GM12878 (cell line): ENCODE measurements at regions not wholly inside any gene's neighbourhood (a gene's known extent, or its start where the extent isn't known, plus 50 kb on each side); places are given as distances from the start of the nearest gene placed in this dataset.

ENCODE experiments used
- ATAC-seq: fragments of 200-7000 bp; cut with Tn5 transposase; 3 replicates; pipeline ENCODE4 v1.9.1; 2020; ENCODE audit warnings: mild to moderate bottlenecking, moderate library complexity
- BruUV-seq: library from RNA; stranded (reverse); fragments of 400-500 nt; replicated peaks from 2 replicates; lab custom pipeline; 2021; lab: Mats Ljungman, UMichigan
- CTCF ChIA-PET: fragments of 300-600 bp; sonication (Branson Sonifier 250); formaldehyde crosslinking; extraction: SDS; loops from one replicate; lab custom pipeline; 2021; ENCODE audit warnings: inconsistent platforms; lab: Yijun Ruan, JAX
- POLR2A ChIA-PET: fragments of 350-600 bp; formaldehyde crosslinking; extraction: SDS; loops from one replicate; lab custom pipeline; 2021; ENCODE audit warnings: inconsistent platforms; lab: Charles Lee
- RAD21 ChIA-PET: fragments of 300-600 bp; sonication (Branson Sonifier 250); formaldehyde crosslinking; loops from one replicate; lab custom pipeline; 2023; ENCODE audit warnings: antibody characterized with exemption; ENCODE audit not compliant: unreplicated experiment; lab: Charles Lee
- SMC1A ChIA-PET: fragments of 300-600 bp; sonication (Branson Sonifier 250); formaldehyde crosslinking; loops from one replicate; lab custom pipeline; 2023; ENCODE audit not compliant: unreplicated experiment, uncharacterized antibody; lab: Charles Lee
- DNase-seq: peaks from one replicate; pipeline ENCODE4 v3.0.0-alpha.2; 2011; ENCODE audit warnings: low read depth, low spot score
- FAIRE-seq: peaks from 3 replicates; lab custom pipeline; 2011; peaks lifted over from hg19 to GRCh38; lab: Jason Lieb, UNC
- H2AFZ ChIP-seq: 2 replicates; pipeline ENCODE4 v1.6.0; 2011; ENCODE audit warnings: low read depth, low read length, control low read depth; ENCODE audit not compliant: control insufficient read depth
- H3K27ac ChIP-seq: 2 replicates; pipeline ENCODE4 v1.5.1; 2011; ENCODE audit warnings: control low read depth; ENCODE audit not compliant: control insufficient read depth, insufficient read depth
- H3K27me3 ChIP-seq, 2 experiments: replicated peaks in 1 of 2; 2 replicates each; pipeline versions ENCODE4 v1.6.0 to v1.6.1; 2011; ENCODE audit warnings: low read length in 1 of 2; ENCODE audit not compliant: control insufficient read depth in 2 of 2, insufficient read depth in 2 of 2
- H3K36me3 ChIP-seq, 2 experiments: 2 replicates each; pipeline ENCODE4 v1.5.1; 2011; ENCODE audit warnings: low read length in 1 of 2; ENCODE audit not compliant: control insufficient read depth in 2 of 2, insufficient read depth in 2 of 2
- H3K4me1 ChIP-seq: 2 replicates; pipeline ENCODE4 v1.6.1; 2011; ENCODE audit warnings: mild to moderate bottlenecking, low read length, moderate library complexity, mixed read lengths; ENCODE audit not compliant: control insufficient read depth, insufficient read depth
- H3K4me2 ChIP-seq: 2 replicates; pipeline ENCODE4 v1.6.0; 2011; ENCODE audit warnings: control low read depth; ENCODE audit not compliant: control insufficient read depth, insufficient read depth
- H3K4me3 ChIP-seq: fragments of 200-600 bp; sonication (generic); 2 replicates; pipeline ENCODE4 v1.5.1; 2016
- H3K79me2 ChIP-seq: 2 replicates; pipeline ENCODE4 v1.6.0; 2011; ENCODE audit warnings: low read length; ENCODE audit not compliant: control insufficient read depth, insufficient read depth
- H3K9ac ChIP-seq: 2 replicates; pipeline ENCODE4 v1.8.0; 2011; ENCODE audit warnings: low read length, control low read depth, mixed read lengths; ENCODE audit not compliant: control insufficient read depth, insufficient read depth
- H3K9me3 ChIP-seq: replicated peaks from 3 replicates; pipeline ENCODE4 v1.5.1; 2011; ENCODE audit warnings: mild to moderate bottlenecking, low read length; ENCODE audit not compliant: control insufficient read depth, insufficient read depth
- H4K20me1 ChIP-seq: 2 replicates; pipeline ENCODE4 v1.6.0; 2011; ENCODE audit not compliant: control insufficient read depth, insufficient read depth
- BMI1 ChIP-seq: fragments of 450-650 bp; IDR thresholded peaks from 2 replicates; pipeline ENCODE4 v1.6.1; 2016; ENCODE audit warnings: mild to moderate bottlenecking, moderate library complexity, borderline replicate concordance
- CHD1 ChIP-seq: IDR thresholded peaks from 2 replicates; pipeline ENCODE4 v1.6.1; 2012; ENCODE audit warnings: low read depth, low read length, improper control_type of control experiment
- IKZF2 ChIP-seq, 2 experiments: fragments of 450-650 bp; IDR thresholded peaks; 2 replicates each; pipeline ENCODE4 v1.6.1; 2017; ENCODE audit warnings: mild to moderate bottlenecking in 2 of 2, moderate library complexity in 2 of 2
- RB1 ChIP-seq: fragments of 450-650 bp; formaldehyde crosslinking; IDR thresholded peaks from 2 replicates; pipeline ENCODE4 v1.6.1; 2017; ENCODE audit warnings: mild to moderate bottlenecking, borderline replicate concordance
- ZNF207 ChIP-seq: fragments of 450-650 bp; IDR thresholded peaks from 2 replicates; pipeline ENCODE4 v1.6.1; 2014; ENCODE audit warnings: antibody characterized with exemption, mild to moderate bottlenecking, borderline replicate concordance
- WGBS: methylation state at CpG from one replicate; pipeline ENCODE4 v1.1.6; 2016; ENCODE audit warnings: low lambda C conversion rate; ENCODE audit not compliant: insufficient replicate concordance, insufficient coverage; ENCODE audit errors: missing lambda C conversion rate; 5-methylcytosine and 5-hydroxymethylcytosine counted together
- in situ Hi-C: fragments of 300-500 bp; cut with MboI; formaldehyde crosslinking; loops from 9 replicates; pipeline ENCODE4 v1.14.3; 2018; ENCODE audit warnings: mixed read lengths
- intact Hi-C: fragments of 100-400 bp; cut with micrococcal nuclease; formaldehyde crosslinking; loops from one replicate; pipeline ENCODE4 v1.14.2; 2022; ENCODE audit not compliant: unreplicated experiment
- TF ChIP-seq, protein P1 (sequence below): IDR thresholded peaks from 2 replicates; pipeline ENCODE4 v1.6.1; 2012; ENCODE audit warnings: low read depth, low read length, improper control_type of control experiment
- TF ChIP-seq, protein P2 (sequence below): fragments of 450-650 bp; IDR thresholded peaks from 2 replicates; pipeline ENCODE4 v1.6.1; 2018; ENCODE audit warnings: borderline replicate concordance, mild to moderate bottlenecking; ENCODE audit not compliant: partially characterized antibody

DNA sequence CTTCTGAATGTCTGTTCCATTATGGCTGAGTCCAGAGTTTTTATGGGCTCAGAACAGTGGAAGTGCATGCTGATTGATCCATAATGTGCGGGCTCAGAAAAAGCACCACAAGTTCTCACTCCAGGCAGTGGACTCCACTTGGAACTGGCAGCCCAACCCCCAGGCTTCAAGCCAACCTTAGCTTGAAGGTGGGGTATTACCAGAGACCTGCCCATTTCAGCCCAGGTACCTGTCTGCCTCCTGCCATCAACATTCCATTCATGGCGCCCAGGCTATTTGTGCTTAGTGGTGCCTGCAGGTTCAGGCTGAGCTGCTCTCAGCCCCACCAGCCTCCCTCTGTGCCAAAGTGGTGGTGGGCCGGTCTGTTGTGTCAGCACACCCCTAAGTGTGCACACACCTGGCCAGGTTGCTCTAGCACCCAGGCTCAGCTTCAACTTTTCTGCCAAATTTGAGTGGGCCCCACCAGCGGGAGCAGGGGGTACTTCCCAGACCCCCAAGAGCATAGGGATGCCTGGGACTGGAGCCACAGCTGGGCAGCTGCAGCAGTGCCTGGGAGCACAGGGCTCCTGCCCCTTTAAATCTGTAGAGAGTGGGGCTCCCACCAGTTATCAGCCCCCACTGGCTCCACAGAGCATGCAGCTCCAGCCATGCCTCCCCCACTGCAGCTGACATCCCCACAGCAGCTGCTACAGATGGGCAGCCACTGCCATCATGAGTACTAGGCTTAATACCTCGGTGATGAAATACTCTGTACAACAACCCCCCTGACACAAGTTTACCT is 1025.3 kb downstream of the PCDH19 start:
- ChIA-PET CTCF (interaction anchor here (1.3 kb wide), 1 partner anchor 9 kb away, joined by 4 read pairs; no protein-coding TSS in a partner anchor), POLR2A (no interaction called here), SMC1A (no interaction called here), RAD21 (no interaction called here)
- no peaks in the 10 kb centered on the region for H4K20me1 ChIP-seq
- intact Hi-C loops (no loop called here), in situ Hi-C loops (no loop called here)
- no peak for ATAC-seq
- no peak overlapping the region for H2AFZ ChIP-seq
- H3K4me2 ChIP-seq: no peak overlapping the region
- no peak overlapping the region for H3K9ac ChIP-seq
- no peaks in the 10 kb centered on the region for H3K9me3 ChIP-seq
- 46% methylated on average over 5 of the region's 5 CpGs for WGBS
- no peaks in the 10 kb centered on the region for H3K27me3 ChIP-seq
- no peaks in the 10 kb centered on the region for H3K79me2 ChIP-seq
- BruUV-seq: no TSS peak
- no peaks in the 10 kb centered on the region for H3K36me3 ChIP-seq
- no peak for DNase-seq
- FAIRE-seq: no peak
- no peak overlapping the region for H3K4me3 ChIP-seq
- TF ChIP-seq, protein P1, sequence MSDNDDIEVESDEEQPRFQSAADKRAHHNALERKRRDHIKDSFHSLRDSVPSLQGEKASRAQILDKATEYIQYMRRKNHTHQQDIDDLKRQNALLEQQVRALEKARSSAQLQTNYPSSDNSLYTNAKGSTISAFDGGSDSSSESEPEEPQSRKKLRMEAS: no peak
- H3K27ac ChIP-seq: no peak overlapping the region
- no peaks in the 10 kb centered on the region for H3K4me1 ChIP-seq

DNA sequence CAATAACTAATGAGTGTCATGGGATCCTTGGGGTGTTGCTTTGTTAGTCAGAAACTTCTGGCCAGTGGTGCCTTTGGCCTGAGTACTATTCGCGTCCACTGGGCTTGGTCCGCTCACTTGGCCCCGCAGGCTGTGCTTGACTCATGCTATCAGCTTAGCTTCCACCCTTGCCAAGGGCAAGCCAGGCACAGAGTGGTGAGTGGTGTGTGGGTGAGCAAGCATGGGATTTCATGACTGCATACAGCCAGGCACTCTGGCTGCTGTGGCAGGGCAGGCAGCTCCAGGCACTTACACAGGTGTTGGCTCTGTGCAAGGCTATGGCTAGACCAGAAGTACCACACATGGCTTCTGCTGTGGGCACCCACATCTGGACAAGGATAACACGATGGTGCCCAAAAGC is 1026.3 kb downstream of the PCDH19 start:
- no peaks in the 10 kb centered on the region for H3K27me3 ChIP-seq
- no peaks in the 10 kb centered on the region for H3K4me1 ChIP-seq
- in situ Hi-C loops: no loop called here
- H3K4me3 ChIP-seq: no peak overlapping the region
- no peaks in the 10 kb centered on the region for H4K20me1 ChIP-seq
- ATAC-seq (no peak), FAIRE-seq (no peak), DNase-seq (no peak)
- CTCF ChIA-PET: interaction anchor here (1.3 kb wide), 1 partner anchor 10 kb away, joined by 4 read pairs; no protein-coding TSS in a partner anchor
- H3K79me2 ChIP-seq: no peaks in the 10 kb centered on the region
- BruUV-seq: no TSS peak
- POLR2A ChIA-PET: no interaction called here
- 75% methylated on average over 5 of the region's 5 CpGs for WGBS
- H3K36me3 ChIP-seq: no peaks in the 10 kb centered on the region
- no peak overlapping the region for H2AFZ ChIP-seq
- no peak overlapping the region for H3K4me2 ChIP-seq
- RAD21 ChIA-PET: no interaction called here
- TF ChIP-seq ZNF207 (no peak), IKZF2 (IDR thresholded peaks at IDR 0.05) (no peak), RB1 (no peak), BMI1 (no peak), CHD1 (no peak)
- TF ChIP-seq, protein P2, sequence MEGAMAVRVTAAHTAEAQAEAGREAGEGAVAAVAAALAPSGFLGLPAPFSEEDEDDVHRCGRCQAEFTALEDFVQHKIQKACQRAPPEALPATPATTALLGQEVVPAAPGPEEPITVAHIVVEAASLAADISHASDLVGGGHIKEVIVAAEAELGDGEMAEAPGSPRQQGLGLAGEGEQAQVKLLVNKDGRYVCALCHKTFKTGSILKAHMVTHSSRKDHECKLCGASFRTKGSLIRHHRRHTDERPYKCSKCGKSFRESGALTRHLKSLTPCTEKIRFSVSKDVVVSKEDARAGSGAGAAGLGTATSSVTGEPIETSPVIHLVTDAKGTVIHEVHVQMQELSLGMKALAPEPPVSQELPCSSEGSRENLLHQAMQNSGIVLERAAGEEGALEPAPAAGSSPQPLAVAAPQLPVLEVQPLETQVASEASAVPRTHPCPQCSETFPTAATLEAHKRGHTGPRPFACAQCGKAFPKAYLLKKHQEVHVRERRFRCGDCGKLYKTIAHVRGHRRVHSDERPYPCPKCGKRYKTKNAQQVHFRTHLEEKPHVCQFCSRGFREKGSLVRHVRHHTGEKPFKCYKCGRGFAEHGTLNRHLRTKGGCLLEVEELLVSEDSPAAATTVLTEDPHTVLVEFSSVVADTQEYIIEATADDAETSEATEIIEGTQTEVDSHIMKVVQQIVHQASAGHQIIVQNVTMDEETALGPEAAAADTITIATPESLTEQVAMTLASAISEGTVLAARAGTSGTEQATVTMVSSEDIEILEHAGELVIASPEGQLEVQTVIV: no peak
- no peaks in the 10 kb centered on the region for H3K9me3 ChIP-seq
- no peak overlapping the region for H3K27ac ChIP-seq
- intact Hi-C loops: no loop called here
- no peak overlapping the region for H3K9ac ChIP-seq
- SMC1A ChIA-PET: no interaction called here
